Heart left ventricle (tissue), 16 donors: ENCODE measurements at regions not wholly inside any gene's neighbourhood (a gene's known extent, or its start where the extent isn't known, plus 50 kb on each side); places are given as distances from the start of the nearest gene placed in this dataset.

ENCODE experiments used
- ATAC-seq, 4 donors: fragments of 200-7000 bp; cut with Tn5 transposase; one replicate each; pipeline ENCODE4 v1.9.1; 2020 to 2022; ENCODE audit warnings: moderate library complexity in 4 of 4, mild to moderate bottlenecking in 3 of 4, moderate number of reproducible peaks in 1 of 4
- DNase-seq, 5 donors: peaks; one replicate each; pipeline ENCODE4 v3.0.0-alpha.2; 2020
- H3K27ac ChIP-seq, 12 donors: fragments of 200-600 bp; sonication (generic) in 4 of 12; one replicate each; pipeline versions ENCODE4 v1.5.0 to v1.8.0; 2016 to 2022; ENCODE audit warnings: mild to moderate bottlenecking in 2 of 12
- H3K27me3 ChIP-seq, 9 donors: fragments of 200-600 bp; sonication (generic) in 2 of 9; one replicate each; pipeline versions ENCODE4 v1.5.1 to v1.8.0; 2016 to 2022; ENCODE audit warnings: mild to moderate bottlenecking in 3 of 9
- H3K36me3 ChIP-seq, 9 donors: fragments of 200-600 bp; sonication (generic) in 2 of 9; one replicate each; pipeline versions ENCODE4 v1.5.0 to v1.8.0; 2018 to 2022; ENCODE audit warnings: mild to moderate bottlenecking in 2 of 9
- H3K4me1 ChIP-seq, 12 donors: fragments of 200-600 bp; sonication (generic) in 4 of 12; one replicate each; pipeline versions ENCODE4 v1.5.0 to v1.8.0; 2016 to 2022; ENCODE audit warnings: mild to moderate bottlenecking in 3 of 12
- H3K4me3 ChIP-seq, 12 donors: fragments of 200-600 bp; sonication (generic) in 4 of 12; one replicate each; pipeline versions ENCODE4 v1.5.0 to v1.8.0; 2017 to 2022; ENCODE audit warnings: mild to moderate bottlenecking in 9 of 12, moderate library complexity in 4 of 12
- H3K9me3 ChIP-seq, 12 donors: fragments of 200-600 bp; sonication (generic) in 4 of 12; one replicate each; pipeline versions ENCODE4 v1.5.0 to v1.8.0; 2016 to 2022; ENCODE audit warnings: mild to moderate bottlenecking in 1 of 12
- CTCF ChIP-seq, 12 donors: fragments of 200-600 bp; sonication (generic) in 4 of 12; IDR thresholded peaks; one replicate each; pipeline versions ENCODE4 v1.5.0 to v1.8.0; 2018 to 2022; ENCODE audit warnings: antibody characterized with exemption in 12 of 12, mild to moderate bottlenecking in 5 of 12
- POLR2A ChIP-seq, 2 donors: fragments of 450-650 bp; IDR thresholded peaks; one replicate each; pipeline ENCODE4 v1.6.1; 2017; ENCODE audit warnings: antibody characterized with exemption in 2 of 2, mild to moderate bottlenecking in 2 of 2, moderate library complexity in 2 of 2
- WGBS, 4 donors: extraction: QIAGEN DNeasy Blood & Tissue Kit in 2 of 4; methylation state at CpG; one replicate each; pipeline versions ENCODE4 v1.1.5 to v1.1.7; 2013 to 2018; 5-methylcytosine and 5-hydroxymethylcytosine counted together
- intact Hi-C, 10 donors: fragments of 100-400 bp; cut with DNase I; formaldehyde crosslinking; loops; one replicate each; pipeline versions ENCODE4 v1.11.1 to v1.14.2; 2022
- donor health status: ischemic (EF 13 %, LVEDD 7.1; RV severe dilation, severe dysfunction).
- donor health status: healthy with polysubstance abuse.
- donor health status: DM: no; HTN: yes; CAD: no.
- donor health status: DM: no; HTN: no; CAD: no.
- donor health status: ischemic (EF 25% LVEDD 6.9; RV normal size, moderate dysfunction).
- donor health status: ischemic (EF 25% LVEDD 5.7; RV mildly dilated, moderate dysfunction).
- donor health status: healthy.
- donor health status: DM: yes; HTN: yes; CAD: no.
- donor health status: ischemic (EF 35%, LVEDD 5.7; RV mildly dilated, moderate dysfunction).
- donor health status: nonischemic (EF 11% LVEDD 7.7; RV severe dilation, severe dysfunction).
- donor health status: DM: yes; HTN: yes; CAD: no.
- donor health status: PGD.
- donor health status: ischemic (EF 29% LVEDD 5.4; RV normal size, mild dysfunction).
- donor health status: nonischemic (EF 23%, LVEDD 6.1; RV moderate dilation, normal function).

DNA sequence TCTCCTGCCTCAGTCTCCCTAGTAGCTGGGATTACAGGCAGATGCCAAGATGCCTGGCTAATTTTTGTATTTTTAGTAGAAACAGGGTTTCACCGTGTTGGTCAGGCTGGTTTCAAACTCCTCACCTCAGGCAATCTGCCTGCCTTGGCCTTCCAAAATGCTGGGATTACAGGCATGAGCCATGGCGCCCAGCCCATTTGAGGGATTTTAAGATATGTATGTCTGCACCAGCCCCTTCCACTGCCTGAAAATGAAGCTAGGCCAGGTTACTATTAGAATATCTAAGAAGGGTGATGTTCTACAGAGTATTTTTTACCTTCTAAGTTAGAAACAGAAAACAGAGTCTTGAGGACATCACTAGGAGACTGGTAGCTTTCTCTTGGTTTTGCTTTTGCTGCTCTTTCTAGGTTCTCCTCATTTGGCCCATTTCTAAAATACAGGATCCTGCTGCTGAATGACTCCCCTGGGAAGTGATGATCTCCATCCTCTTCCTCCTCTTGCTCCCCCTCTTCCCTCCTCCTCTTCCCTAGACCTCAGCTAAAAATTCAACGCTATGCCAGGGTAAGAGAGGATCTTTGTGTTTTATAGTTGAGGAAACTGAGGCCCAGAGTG lies 118.5 kb downstream of the MYCN start:
- DNase-seq (no peak), ATAC-seq (no peak)
- TF ChIP-seq CTCF (IDR thresholded peaks at IDR 0.05) (no peak), POLR2A (IDR thresholded peaks at IDR 0.05) (no peak)
- peaks cover 0 to 11% (median 0%) of the 10 kb centered on the region in 12 donors for H3K9me3 ChIP-seq
- H3K4me1 ChIP-seq, result peaks cover 0 to 14% (median 8%) of the 10 kb centered on the region in 12 donors
- whole genome bisulfite sequencing, 4 donors, result 87 to 95% (median 91%) methylated on average over 3 of the region's 3 CpGs
- no peaks in the 10 kb centered on the region for H3K36me3 ChIP-seq
- H3K27me3 ChIP-seq, result no peaks in the 10 kb centered on the region
- no peak overlapping the region for H3K4me3 ChIP-seq
- intact Hi-C loops, result no loop called here
- no peak overlapping the region for H3K27ac ChIP-seq

GRCh38 chr2:16058256-16058655 lies 117.9 kb downstream of the MYCN start:
- Histone ChIP-seq H3K4me3 (no peak overlapping the region), H3K27ac (no peak overlapping the region), H3K36me3 (no peaks in the 10 kb centered on the region), H3K27me3 (no peaks in the 10 kb centered on the region), H3K9me3 (peaks cover 0 to 9% (median 0%) of the 10 kb centered on the region in 12 donors), H3K4me1 (peaks cover 0 to 14% (median 8%) of the 10 kb centered on the region in 12 donors)
- TF ChIP-seq POLR2A (IDR thresholded peaks at IDR 0.05) (no peak), CTCF (IDR thresholded peaks at IDR 0.05) (no peak)
- WGBS, 4 donors, result 88 to 97% (median 91%) methylated on average over 5 to 6 of the region's 6 CpGs
- DNase-seq (no peak), ATAC-seq (no peak)
- intact Hi-C loops, result no loop called here

DNA sequence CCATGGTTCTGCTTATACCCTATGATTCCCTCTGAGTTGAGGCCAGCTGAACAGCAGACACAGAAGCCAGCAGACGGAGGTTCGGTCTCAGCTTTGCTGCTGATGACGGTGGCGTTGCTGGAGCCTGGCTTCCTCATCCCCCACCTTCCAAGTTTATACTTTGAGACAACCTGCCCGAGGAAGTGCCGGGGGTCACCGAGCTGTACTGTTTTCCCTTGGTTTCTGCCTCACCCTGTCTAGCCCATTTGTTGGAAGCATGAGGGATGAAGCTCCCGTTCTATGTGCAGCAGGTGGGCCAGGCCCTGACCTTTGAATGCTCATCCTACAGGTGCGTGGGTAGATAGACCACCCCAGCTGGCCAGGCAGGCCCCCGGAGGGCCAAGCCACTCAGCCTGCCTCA lies 117.3 kb downstream of the MYCN start:
- H3K27ac ChIP-seq, result no peak overlapping the region
- intact Hi-C loops, result no loop called here
- no peak for ATAC-seq

More for the DNA sequence above, 117.3 kb downstream of the MYCN start:
- 93 to 97% (median 95%) methylated on average over 9 to 10 of the region's 10 CpGs for WGBS, 4 donors
- no peak for TF ChIP-seq POLR2A (IDR thresholded peaks at IDR 0.05)
- TF ChIP-seq CTCF (IDR thresholded peaks at IDR 0.05), result no peak
- no peaks in the 10 kb centered on the region for H3K27me3 ChIP-seq
- no peak for DNase-seq
- peaks cover 0 to 14% (median 8%) of the 10 kb centered on the region in 12 donors for H3K4me1 ChIP-seq
- peaks cover 0 to 4% (median 0%) of the 10 kb centered on the region in 12 donors for H3K9me3 ChIP-seq
- H3K36me3 ChIP-seq, result no peaks in the 10 kb centered on the region
- no peak overlapping the region for H3K4me3 ChIP-seq
